GM21737 (cell line): ENCODE measurements at regions not wholly inside any gene's neighbourhood (a gene's known extent, or its start where the extent isn't known, plus 50 kb on each side); places are given as distances from the start of the nearest gene placed in this dataset.
A peak's percentile ranks its signal among the peaks of the same experiment; 100 is the strongest.

Source experiments
- ATAC-seq: cut with Tn5 transposase; IDR thresholded peaks from one replicate; pipeline ENCODE4 v1.9.1; 2021; ENCODE audit warnings: mild to moderate bottlenecking, moderate library complexity; ENCODE audit not compliant: unreplicated experiment

DNA sequence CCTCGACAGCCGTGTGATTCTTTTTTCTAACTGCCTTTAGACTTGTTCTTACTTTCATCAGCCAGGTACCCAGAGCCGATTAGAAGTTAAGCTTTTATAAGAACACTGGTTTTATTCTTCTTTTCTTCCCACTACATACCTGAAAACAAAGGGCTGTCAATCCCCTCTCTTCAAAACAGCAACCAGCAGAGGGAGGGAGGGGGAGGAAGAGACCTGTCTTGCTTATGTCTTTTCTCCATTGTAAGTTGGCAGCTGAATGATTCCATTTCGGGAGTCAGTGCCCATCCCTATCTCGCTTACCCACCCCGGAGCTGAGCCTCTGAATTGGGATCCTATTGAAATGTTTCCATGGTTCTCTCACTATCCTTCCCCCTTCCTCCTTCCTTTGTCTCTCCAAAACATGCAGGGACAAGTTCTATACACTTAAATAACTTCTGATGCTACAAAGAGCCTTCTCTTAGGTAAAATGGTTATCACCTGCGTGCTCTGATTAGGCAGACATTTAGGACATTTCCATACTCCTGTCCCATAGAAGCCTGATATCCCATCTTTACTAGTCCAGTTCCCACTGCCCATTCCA is 83.9 kb upstream of the WWC1 start:
- no peak for ATAC-seq

DNA sequence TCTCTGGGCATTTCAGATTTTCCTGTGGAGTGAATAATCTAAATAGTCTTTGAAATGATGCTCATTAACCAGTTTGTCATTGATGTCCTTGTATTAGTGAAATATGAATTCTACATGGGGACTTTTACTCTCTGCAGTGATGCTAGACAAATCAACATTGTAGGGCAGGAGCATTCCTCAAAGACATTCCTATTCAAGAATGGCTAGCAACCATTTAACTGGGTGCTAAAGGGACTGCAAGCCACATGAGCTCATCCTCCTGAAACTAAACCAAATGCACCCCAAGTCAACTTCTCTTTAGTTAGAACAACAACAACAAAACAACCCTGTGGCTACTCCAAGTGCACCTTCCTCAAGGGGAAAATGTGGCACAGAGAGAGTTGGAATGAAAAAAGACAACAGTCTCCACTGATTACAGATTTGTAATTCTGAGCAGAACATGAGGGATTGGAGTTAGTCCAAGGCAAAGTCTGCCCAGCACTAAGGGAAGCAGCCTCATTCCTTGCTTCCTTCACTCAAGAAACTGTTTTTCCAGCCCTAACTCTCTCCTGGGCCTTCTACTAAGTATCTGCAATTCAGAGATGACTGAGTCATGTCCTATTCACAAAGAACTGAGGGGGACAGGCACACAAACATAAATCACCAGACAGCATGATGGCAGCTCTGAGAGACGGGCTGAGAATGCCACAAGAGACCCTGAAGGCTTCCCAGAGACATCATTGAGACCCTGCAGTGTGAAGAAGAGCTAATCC is 82.0 kb upstream of the WWC1 start:
- ATAC-seq: no peak

DNA sequence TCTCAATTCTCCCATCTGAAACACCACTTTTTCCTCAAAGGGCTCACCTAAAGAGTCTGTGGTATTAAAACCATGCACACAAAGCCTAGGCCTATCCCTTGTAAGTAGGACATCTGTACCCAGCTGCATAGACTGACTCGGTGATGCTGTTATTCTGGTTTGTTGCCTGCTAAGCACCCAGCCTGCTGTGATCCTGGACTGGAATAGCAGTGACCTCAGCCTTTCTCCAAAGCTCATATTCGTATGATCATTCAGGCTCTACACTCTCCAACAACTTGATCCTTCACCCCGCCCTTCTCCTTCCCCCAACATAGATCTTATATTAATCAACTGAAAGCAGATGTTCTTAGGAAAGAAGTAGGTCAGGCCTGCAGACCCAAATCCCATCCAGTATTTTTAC is 81.4 kb upstream of the WWC1 start:
- no peak for ATAC-seq

DNA sequence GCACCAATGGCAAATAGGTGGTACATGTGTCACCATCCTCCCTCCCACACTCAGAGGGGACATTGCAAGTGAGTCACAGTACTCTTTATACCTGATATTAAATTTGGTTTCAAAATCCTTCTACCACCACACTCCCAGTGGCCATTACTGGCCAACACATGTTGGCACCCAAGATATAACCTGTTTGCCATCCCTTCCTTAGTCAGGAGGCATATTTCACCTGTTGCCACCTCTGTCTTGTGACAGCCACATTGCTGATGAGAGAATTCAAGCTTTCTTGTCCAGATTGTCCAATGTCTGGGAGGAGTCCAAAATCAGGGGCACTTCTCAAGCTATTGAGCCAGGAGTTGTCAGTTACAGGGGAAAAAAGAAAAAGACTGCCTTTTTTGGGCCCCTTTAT is 80.2 kb upstream of the WWC1 start:
- ATAC-seq: no peak

DNA sequence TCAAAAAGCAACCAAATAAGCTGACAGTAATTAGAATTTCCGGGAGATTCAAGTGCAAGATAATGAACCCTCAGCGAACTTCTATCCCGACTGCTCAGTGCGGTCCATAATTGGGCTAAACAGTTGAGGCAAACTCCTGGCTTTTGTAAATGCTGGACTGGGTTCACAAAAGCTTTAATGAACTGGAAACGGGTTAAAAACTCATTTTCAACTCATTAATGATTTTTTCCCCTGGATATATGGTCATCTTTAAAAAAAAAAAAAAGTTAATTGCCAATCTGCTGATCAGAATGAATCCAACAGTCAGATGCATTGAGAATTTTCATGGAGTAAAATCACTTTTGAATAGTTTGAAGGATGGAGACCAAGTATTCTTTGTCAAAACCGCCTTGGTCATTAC is 79.5 kb upstream of the WWC1 start:
- no peak for ATAC-seq

DNA sequence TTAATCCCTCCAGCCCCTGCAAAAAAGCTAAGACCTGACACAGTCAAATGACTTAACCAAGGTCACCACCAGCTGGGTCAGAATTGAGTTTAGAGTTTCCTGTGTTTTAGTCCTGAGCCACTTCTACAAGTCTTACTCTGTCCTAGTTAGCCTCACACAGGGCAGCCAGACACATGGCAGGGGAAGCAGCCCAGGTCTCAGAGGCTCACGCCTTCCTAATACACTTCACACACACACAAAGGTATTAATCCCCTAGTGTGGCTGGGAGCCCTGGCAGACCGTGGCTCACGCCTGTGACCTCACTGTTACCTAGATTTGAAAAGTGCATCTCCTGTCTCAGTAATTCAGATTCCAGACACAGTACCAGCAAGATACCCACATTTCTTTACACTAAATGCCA is 77.4 kb upstream of the WWC1 start:
- ATAC-seq: no peak

DNA sequence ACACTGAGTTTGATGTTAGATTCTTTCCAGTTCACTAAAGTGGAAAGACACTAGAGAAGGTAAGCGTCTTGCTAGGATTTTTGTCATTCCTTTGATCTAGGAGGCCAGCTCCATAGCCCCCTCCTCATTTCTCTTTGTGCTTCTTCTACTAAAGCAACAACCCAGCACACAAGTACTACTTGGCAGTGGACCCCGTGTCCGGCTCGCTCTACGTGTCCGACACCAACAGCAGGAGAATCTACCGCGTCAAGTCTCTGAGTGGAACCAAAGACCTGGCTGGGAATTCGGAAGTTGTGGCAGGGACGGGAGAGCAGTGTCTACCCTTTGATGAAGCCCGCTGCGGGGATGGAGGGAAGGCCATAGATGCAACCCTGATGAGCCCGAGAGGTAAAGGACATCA is 76.6 kb upstream of the WWC1 start:
- no peak for ATAC-seq

DNA sequence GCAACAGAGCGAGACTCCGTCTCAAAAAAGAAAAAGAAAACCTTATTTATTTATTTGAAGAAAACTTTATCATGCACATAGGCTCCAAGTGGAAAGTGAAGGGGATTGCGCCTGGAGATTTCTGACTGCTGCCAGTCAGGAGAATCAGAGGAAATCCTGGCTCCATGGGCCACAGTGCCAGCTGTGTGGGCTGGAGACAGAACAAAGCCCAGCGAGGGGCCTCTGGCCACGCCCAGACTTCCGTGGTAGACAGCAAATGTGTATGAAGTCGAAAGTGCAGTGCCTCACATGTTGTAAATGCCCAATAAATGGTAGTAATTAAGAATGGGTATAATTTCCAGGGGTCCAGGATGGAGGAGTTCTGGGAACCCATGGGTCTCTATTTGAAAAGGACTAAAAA is 75.8 kb upstream of the WWC1 start:
- no peak for ATAC-seq

DNA sequence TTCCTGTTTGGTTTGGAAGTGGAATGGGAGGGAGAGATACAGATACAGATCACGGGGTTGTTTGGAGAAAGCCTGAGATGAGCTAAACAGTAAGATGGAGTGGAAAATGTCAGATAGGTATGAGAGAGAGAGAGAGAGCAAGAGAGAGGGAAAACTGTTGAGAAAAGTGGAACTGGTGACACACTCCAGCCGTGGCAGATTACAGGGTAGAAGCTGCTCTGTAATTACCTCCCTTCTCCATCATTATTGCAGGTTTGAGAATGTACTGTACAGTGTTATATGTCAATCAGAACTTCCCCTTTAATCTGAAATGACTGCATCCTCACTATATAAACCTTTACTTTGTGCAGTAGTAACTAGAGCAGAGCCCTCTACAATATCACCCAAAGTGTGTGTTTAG is 74.5 kb upstream of the WWC1 start:
- no peak for ATAC-seq

DNA sequence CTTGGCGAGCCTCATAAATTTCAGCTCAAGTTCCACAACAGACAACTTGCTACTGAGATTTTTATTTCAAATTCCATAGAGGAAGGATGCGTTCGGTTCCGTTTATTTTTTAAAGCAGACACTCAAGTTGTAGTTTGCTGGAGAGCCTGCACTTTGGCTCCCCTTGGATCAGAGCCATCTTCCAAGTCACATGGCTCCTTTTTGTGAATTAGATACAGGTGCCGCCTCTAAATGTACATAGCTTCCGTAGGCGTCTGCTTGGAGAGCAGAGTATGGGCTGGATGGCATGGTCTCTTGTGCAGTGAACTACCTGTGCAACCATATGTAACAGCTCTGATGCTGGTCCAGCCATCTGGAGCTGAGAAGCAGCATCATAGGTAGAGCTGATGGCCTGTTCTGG is 73.9 kb upstream of the WWC1 start:
- ATAC-seq: no peak

DNA sequence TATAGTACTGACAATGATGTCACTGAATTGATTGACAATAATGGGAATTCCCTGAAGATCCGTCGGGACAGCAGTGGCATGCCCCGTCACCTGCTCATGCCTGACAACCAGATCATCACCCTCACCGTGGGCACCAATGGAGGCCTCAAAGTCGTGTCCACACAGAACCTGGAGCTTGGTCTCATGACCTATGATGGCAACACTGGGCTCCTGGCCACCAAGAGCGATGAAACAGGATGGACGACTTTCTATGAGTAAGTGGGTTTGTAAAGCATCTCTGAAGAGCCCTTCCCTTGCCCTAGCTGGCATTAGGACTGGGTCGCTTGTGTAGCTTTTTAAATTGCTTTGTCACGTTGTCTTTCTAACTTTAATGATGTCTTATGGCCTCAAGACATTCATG is 72.7 kb upstream of the WWC1 start:
- no peak for ATAC-seq

DNA sequence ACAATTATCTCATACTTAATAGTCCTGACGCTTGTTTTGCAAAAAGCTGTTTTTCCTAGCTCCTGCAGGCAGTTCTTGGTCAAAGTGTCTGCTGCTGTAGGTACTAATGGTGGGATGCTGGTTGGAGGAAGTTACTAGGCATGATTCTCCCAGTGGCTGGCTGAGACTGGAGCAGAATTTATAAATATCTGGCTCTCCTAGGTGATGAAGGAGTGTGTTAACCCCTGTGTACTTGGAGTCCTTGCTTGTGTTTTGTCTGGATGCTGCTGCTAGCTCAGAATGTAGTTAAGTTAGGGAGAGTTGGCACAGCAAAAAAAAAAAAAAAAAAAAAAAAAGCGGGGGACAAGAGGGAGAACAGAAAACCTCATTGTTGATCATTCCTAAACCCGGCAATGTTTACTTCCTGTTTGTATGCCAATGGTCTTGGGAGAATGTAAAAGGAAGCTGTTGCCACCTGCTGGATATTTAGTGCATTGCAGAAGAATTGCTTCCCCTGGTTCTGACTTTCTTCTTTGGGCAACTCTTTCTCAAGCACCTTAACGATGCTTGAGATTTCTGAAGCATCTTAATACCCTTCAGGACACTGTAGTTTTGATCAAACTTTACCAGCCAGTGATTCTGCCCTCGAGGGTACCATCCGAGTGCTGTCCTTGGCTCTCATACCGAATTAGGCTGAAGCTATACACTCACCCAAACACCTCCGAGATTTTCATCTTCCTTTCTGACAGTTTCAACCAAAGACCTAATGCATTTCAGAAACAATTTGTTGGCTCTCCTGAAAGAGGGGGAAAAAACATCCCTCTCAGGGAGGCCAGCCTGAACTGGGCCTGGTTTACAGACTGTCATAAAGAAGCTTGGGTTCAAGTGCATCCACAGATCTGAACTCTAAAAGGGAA is 71.7 kb upstream of the WWC1 start:
- ATAC-seq: peak; percentile 84

DNA sequence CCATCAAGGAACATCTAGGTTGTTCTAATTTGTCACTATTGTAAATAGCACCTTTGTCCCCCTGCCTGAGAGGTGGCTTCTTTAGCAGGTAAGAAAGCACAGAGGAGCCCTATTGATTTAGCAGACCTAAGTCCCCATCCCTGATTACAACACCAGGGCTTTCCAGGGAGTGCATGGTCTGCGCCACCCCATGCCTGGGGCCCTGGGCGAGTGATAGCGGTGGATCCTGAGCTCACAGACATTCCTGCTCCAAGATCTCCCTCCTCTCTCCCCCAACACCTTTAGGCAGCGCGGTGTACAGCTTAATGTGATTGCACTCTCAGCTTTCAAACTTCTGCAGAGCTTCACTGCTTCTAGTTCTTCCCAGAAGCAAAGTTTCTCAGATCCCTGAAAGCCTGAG is 67.4 kb upstream of the WWC1 start:
- no peak for ATAC-seq

DNA sequence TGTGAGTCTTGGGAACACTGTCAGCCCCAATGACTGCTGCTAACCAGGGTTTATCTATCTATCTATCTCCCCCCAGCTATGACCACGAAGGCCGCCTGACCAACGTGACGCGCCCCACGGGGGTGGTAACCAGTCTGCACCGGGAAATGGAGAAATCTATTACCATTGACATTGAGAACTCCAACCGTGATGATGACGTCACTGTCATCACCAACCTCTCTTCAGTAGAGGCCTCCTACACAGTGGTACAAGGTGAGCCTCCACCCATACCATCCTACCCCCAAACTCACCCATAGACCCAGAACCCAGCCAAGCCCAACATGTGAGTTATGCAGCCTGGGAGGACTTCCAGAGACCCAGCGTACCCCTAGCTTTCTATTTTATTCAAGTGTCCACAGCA is 65.4 kb upstream of the WWC1 start:
- ATAC-seq: no peak

DNA sequence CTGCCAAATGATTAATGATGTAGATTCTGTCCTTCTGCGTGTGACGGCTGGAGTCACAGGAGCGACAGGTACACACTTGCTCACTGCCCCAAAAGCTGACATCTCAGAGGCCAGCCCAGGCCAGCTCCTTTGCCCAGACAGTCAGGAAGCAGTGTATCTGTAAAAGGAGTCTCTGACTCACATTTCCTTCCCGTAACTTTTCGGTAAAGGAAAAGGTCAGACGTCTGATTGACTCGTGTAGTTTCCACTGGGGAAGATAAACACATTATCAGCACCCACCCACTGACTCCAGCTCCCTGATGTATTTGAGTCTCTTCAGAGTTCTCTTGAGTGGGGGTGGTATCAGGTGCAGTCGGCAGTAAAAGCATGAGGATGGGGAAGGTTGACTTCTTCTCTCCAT is 64.4 kb upstream of the WWC1 start:
- ATAC-seq: no peak

DNA sequence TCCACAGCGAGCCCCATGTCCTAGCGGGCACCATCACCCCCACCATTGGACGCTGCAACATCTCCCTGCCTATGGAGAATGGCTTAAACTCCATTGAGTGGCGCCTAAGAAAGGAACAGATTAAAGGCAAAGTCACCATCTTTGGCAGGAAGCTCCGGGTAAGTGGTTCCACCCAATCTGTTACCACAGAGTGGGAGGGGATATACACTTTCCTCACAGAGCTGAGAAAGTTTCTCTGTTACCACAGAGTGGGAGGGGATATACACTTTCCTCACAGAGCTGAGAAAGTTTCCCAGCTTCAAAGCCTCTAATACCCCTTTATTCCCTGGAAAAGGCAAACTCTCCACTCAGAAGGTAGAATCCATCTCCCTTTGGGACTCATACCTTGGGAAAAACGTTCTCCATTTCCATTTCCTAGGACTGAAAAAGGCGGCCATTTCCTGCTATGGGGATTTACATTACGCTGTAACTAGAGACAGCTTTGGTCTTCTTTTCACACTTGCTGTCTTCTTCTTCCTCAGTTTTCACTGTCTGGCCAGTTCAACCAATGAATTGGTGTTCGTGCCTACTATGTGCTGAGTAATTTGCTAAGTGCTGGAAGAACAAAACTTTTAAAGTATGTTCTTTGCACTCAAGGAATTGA is 63.4 kb upstream of the WWC1 start:
- peak; percentile 98 for ATAC-seq

DNA sequence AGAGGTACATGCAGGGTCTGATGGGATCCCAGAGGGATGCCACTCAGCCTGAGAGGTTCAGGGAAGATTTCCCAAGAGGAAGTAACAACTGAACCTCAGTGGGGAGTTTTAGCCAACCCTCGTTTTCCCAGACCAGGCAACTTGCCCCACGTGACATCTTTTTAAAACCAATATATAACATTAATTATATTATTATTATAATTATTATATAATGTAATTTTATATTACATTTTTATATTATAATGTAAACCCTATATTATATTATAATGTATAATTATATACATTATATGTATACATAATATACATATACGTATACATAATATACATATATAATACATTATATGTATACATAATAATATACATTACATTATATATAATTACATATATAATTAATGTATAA is 62.8 kb upstream of the WWC1 start:
- ATAC-seq: no peak

DNA sequence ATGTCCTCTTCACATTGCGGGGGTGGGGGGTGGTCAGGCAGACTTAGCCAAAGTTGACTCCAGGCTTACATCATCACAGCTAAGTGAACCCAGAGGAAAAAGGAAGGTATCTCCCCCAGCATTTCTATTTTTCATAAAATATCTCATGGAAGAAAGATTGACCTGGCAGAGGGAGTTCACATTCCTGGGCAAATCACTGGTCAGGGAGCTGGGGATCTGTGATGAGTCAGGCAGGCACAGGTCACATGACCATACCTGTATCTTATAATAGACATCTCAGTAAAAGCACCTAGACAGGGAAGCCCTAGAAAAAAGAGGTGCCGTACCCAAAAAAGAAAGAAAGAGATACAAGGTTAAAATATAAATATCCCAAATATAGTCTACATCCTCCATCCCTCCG is 57.3 kb upstream of the WWC1 start:
- no peak for ATAC-seq

DNA sequence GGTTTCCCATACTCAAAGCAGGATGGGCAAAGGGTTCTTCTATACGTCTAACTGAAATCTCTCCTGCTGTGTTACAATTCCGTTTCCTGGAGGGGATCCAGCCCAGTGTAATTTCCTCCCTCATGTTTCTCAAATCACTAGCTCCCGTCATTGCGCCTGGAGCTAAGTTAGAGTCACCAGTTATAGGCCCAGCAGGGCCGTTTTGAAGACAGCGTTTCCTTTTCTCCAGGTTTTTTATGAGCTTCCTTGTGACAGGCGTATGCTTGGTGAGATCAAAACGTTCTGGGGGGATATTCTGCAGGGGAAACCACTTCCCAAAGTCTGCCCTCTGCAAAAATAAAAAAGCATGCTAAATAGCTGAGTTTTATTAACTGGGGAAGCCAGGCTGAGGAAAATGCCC is 53.0 kb upstream of the WWC1 start:
- ATAC-seq: no peak

DNA sequence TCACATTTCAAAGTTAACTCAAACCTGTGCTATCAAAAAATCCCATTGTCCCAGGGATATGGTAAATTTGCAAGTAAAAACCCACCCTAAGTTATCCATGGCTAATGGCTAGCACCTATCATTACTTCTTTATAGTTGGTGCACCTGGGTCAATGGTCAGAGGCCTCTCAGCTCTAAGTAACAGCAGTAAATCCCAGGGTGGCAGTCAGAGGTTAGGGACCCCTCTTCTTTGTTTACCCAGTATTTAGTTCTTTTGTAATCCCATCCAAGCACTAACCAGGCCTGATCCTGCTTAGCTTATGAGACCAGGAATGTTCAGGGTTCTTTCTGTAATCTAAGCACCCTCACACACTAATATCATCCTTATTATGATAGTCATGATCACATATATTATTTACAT is 52.1 kb upstream of the WWC1 start:
- no peak for ATAC-seq
